OCI-LY3 (cell line): ENCODE measurements at regions not wholly inside any gene's neighbourhood (a gene's known extent, or its start where the extent isn't known, plus 50 kb on each side); places are given as distances from the start of the nearest gene placed in this dataset.

Experiments used
- H2AFZ ChIP-seq: fragments of 200-600, 300-600 bp; shearing (Covaris generic); 2 replicates; pipeline ENCODE4 v1.6.0; 2014; ENCODE audit warnings: antibody characterized with exemption, low read depth, low read length
- H3K27ac ChIP-seq: fragments of 200-600, 300-600 bp; sonication (generic); 2 replicates; pipeline ENCODE4 v1.5.1; 2014; ENCODE audit warnings: mild to moderate bottlenecking, low read length, moderate library complexity, mixed read lengths
- H3K27me3 ChIP-seq: fragments of 200-600, 300-600 bp; sonication (generic); 2 replicates; pipeline ENCODE4 v1.6.1; 2014; ENCODE audit warnings: low read depth, low read length, mixed read lengths
- H3K36me3 ChIP-seq: fragments of 200-600, 300-600 bp; sonication (generic); replicated peaks from 2 replicates; pipeline ENCODE3; 2014; ENCODE audit warnings: low read depth, low read length, mixed read lengths
- H3K4me1 ChIP-seq: fragments of 300-600, 200-600 bp; sonication (generic); 2 replicates; pipeline ENCODE4 v1.6.1; 2014; ENCODE audit warnings: low read length, mixed read lengths
- H3K4me2 ChIP-seq: fragments of 200-600, 300-600 bp; sonication (generic); 2 replicates; pipeline ENCODE4 v1.6.1; 2014; ENCODE audit warnings: low read length, mixed read lengths
- H3K4me3 ChIP-seq: fragments of 300-600, 200-600 bp; sonication (generic); 2 replicates; pipeline ENCODE4 v1.5.1; 2014; ENCODE audit warnings: antibody characterized with exemption, mild to moderate bottlenecking, low read length, moderate library complexity
- H3K79me2 ChIP-seq: fragments of 300-600, 200-600 bp; shearing (Covaris generic); 2 replicates; pipeline ENCODE4 v1.6.1; 2014; ENCODE audit warnings: mild to moderate bottlenecking, low read length, mixed read lengths
- H3K9ac ChIP-seq: fragments of 300-600, 200-600 bp; shearing (Covaris generic); 2 replicates; pipeline ENCODE4 v1.6.0; 2014; ENCODE audit warnings: mild to moderate bottlenecking, low read length, moderate library complexity
- H3K9me3 ChIP-seq: fragments of 200-600, 300-600 bp; shearing (Covaris generic); 2 replicates; pipeline ENCODE4 v1.6.1; 2014; ENCODE audit warnings: low read length, mixed read lengths; ENCODE audit not compliant: insufficient read depth
- H4K20me1 ChIP-seq: fragments of 200-600, 300-600 bp; sonication (generic); 2 replicates; pipeline ENCODE4 v1.6.1; 2016; ENCODE audit warnings: low read length, mixed read lengths; ENCODE audit not compliant: insufficient read depth
- CTCF ChIP-seq: fragments of 200-600, 300-600 bp; sonication (generic); IDR thresholded peaks from 2 replicates; pipeline ENCODE4 v1.5.1; 2014; ENCODE audit warnings: antibody characterized with exemption, low read length, low read depth
- EZH2phosphoT487 ChIP-seq: fragments of 200-600 bp; shearing (Covaris generic); IDR thresholded peaks from 2 replicates; pipeline ENCODE4 v1.6.1; 2018; ENCODE audit warnings: antibody characterized with exemption, mixed run types, low read depth

GRCh38 chr5:123950701-123951581, 439.0 kb downstream of the CSNK1G3 start:
- Histone ChIP-seq H3K79me2 (no peaks in the 10 kb centered on the region), H3K4me3 (no peak overlapping the region), H3K9me3 (no peaks in the 10 kb centered on the region), H2AFZ (no peak overlapping the region), H3K27me3 (no peaks in the 10 kb centered on the region), H3K36me3 (no peaks in the 10 kb centered on the region), H4K20me1 (no peaks in the 10 kb centered on the region), H3K4me1 (no peaks in the 10 kb centered on the region), H3K27ac (no peak overlapping the region), H3K9ac (no peak overlapping the region), H3K4me2 (no peak overlapping the region)
- TF ChIP-seq EZH2phosphoT487 (no peak), CTCF (no peak)

DNA sequence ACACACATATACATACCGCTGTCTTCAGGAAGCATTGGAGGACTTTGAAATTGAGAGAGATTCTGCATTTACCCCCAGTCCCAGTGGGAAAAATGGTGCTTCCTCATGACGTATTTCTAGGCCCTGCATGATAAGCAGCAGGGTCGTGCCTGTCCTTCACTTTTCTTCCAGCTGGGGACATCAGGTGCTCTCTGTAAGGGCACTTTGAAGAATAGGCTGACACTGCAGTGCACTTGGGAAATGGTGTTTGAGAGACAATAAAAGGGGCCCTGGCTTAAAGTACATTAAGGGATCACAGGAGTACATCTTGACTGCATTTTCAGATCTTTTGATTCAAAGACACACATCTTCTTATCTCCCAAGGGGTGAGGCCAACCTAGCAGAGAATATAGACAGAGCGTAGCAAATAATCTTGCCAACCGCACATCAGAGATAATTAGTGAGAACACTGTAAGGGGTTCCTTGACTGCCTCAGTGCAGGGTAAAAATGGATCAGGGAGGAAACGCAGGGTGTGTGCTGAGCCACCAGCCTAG, 437.9 kb downstream of the CSNK1G3 start:
- H3K27ac ChIP-seq = no peak overlapping the region
- no peak overlapping the region for H3K9ac ChIP-seq
- TF ChIP-seq EZH2phosphoT487 (no peak), CTCF (peak; percentile 37)
- no peaks in the 10 kb centered on the region for H3K4me1 ChIP-seq
- H4K20me1 ChIP-seq = no peaks in the 10 kb centered on the region
- H3K4me3 ChIP-seq = no peak overlapping the region
- H2AFZ ChIP-seq = no peak overlapping the region
- H3K36me3 ChIP-seq = no peaks in the 10 kb centered on the region
- no peaks in the 10 kb centered on the region for H3K79me2 ChIP-seq
- H3K4me2 ChIP-seq = no peak overlapping the region
- H3K27me3 ChIP-seq = no peaks in the 10 kb centered on the region
- H3K9me3 ChIP-seq = no peaks in the 10 kb centered on the region

- Histone ChIP-seq H3K27me3 (no peaks in the 10 kb centered on the region), H3K4me3 (no peak overlapping the region), H3K9ac (no peak overlapping the region), H3K4me2 (no peak overlapping the region), H3K36me3 (no peaks in the 10 kb centered on the region), H3K79me2 (no peaks in the 10 kb centered on the region), H3K27ac (no peak overlapping the region), H3K9me3 (no peaks in the 10 kb centered on the region), H2AFZ (no peak overlapping the region), H4K20me1 (no peaks in the 10 kb centered on the region), H3K4me1 (no peaks in the 10 kb centered on the region)
- no peak for TF ChIP-seq CTCF
Observed at GRCh38 chr5:123949043-123949804, 437.2 kb downstream of the CSNK1G3 start.

DNA sequence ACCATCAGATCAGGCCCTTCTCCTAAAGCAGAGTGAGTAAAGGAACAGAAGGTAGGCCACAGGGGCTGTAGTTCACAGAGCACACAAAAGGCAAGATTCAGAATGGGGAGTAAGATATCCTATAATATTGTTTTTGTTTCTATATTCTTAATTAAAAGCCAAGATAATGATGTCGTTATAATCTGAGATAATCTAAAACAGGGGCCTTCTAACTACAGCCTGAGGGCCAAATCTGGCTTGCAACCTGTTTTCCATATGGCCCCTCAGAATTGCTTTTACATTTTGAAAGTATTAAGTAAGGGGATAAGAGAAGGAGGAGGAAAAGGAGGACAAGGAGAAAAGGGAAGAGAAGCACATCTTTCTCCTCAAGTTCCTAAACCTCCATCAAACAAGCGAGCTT, 435.8 kb downstream of the CSNK1G3 start:
- Histone ChIP-seq H3K9me3 (no peaks in the 10 kb centered on the region), H3K79me2 (no peaks in the 10 kb centered on the region), H3K27ac (no peak overlapping the region), H2AFZ (no peak overlapping the region), H3K36me3 (no peaks in the 10 kb centered on the region), H3K9ac (no peak overlapping the region), H3K4me1 (no peaks in the 10 kb centered on the region), H3K27me3 (no peaks in the 10 kb centered on the region), H3K4me2 (no peak overlapping the region), H3K4me3 (no peak overlapping the region), H4K20me1 (no peaks in the 10 kb centered on the region)
- TF ChIP-seq EZH2phosphoT487 (no peak), CTCF (no peak)
